ENCODE measurements at regions not wholly inside any gene's neighbourhood (a gene's known extent, or its start where the extent isn't known, plus 50 kb on each side); places are given as distances from the start of the nearest gene placed in this dataset.

- DNase-seq, result no peak
Observed at GRCh38 chr7:106480161-106480579, 180.8 kb downstream of the CCDC71L start.

GRCh38 chr7:106476751-106477150 is 184.2 kb downstream of the CCDC71L start:
- DNase-seq, result no peak

GRCh38 chr7:106472741-106473140 is 188.0 kb upstream of the NAMPT start:
- no peak for DNase-seq

GRCh38 chr7:106471686-106472440 is 187.1 kb upstream of the NAMPT start:
- DNase-seq, result no peak

GRCh38 chr7:106471021-106471420 is 186.2 kb upstream of the NAMPT start:
- DNase-seq, result no peak

GRCh38 chr7:106466867-106467266 is 182.1 kb upstream of the NAMPT start:
- DNase-seq, result no peak

GRCh38 chr7:106465704-106466468 is 181.1 kb upstream of the NAMPT start:
- no peak for DNase-seq

GRCh38 chr7:106464651-106465050 is 179.9 kb upstream of the NAMPT start:
- DNase-seq, result no peak

GRCh38 chr7:106463851-106464611 is 179.2 kb upstream of the NAMPT start:
- DNase-seq, result no peak

GRCh38 chr7:106462914-106463482 is 178.2 kb upstream of the NAMPT start:
- DNase-seq, result no peak

- DNase-seq, result no peak
Observed at GRCh38 chr7:106462365-106462859, 177.6 kb upstream of the NAMPT start.

GRCh38 chr7:106460792-106461254 is 176.0 kb upstream of the NAMPT start:
- no peak for DNase-seq

- no peak for DNase-seq
Observed at GRCh38 chr7:106459397-106460072, 174.8 kb upstream of the NAMPT start.

- no peak for DNase-seq
Observed at GRCh38 chr7:106457678-106458077, 172.9 kb upstream of the NAMPT start.

- no peak for DNase-seq
Observed at GRCh38 chr7:106456329-106456728, 171.5 kb upstream of the NAMPT start.

- DNase-seq, result no peak
Observed at GRCh38 chr7:106452031-106452851, 167.5 kb upstream of the NAMPT start.

GRCh38 chr7:106451171-106451570 is 166.4 kb upstream of the NAMPT start:
- no peak for DNase-seq

GRCh38 chr7:106450716-106451115 is 165.9 kb upstream of the NAMPT start:
- DNase-seq, result no peak

GRCh38 chr7:106448992-106449859 is 164.4 kb upstream of the NAMPT start:
- no peak for DNase-seq

- DNase-seq, result no peak
Observed at GRCh38 chr7:106448346-106448991, 163.7 kb upstream of the NAMPT start.

All from effector CD4-positive, alpha-beta T cell (primary cell).